H1 (cell line): ENCODE measurements at regions not wholly inside any gene's neighbourhood (a gene's known extent, or its start where the extent isn't known, plus 50 kb on each side); places are given as distances from the start of the nearest gene placed in this dataset.

Source experiments
- CTCF ChIA-PET: fragments of 300-600 bp; sonication (Branson Sonifier 250); formaldehyde crosslinking; loops from one replicate; lab custom pipeline; 2021; ENCODE audit not compliant: partially characterized antibody; lab: Charles Lee
- POLR2A ChIA-PET: fragments of 300-600 bp; sonication (Branson Sonifier 250); formaldehyde crosslinking; loops from one replicate; lab custom pipeline; 2021; ENCODE audit warnings: inconsistent platforms; ENCODE audit not compliant: partially characterized antibody; lab: Charles Lee
- DNase-seq, 2 experiments: peaks; one replicate each; pipeline versions ENCODE4 v3.0.0 to v3.0.0-alpha.2; 2010 to 2022; ENCODE audit warnings: low spot score in 2 of 2, low read depth in 1 of 2, mixed read lengths in 1 of 2
- FAIRE-seq: peaks from 2 replicates; lab custom pipeline; 2011; peaks lifted over from hg19 to GRCh38; lab: Jason Lieb, UNC
- H2AFZ ChIP-seq: 2 replicates; pipeline ENCODE4 v1.8.1; 2012; ENCODE audit warnings: low read length, inconsistent platforms
- H2AK5ac ChIP-seq: 2 replicates; pipeline ENCODE4 v1.6.1; 2013; ENCODE audit warnings: low read depth, low read length
- H2BK120ac ChIP-seq: replicated peaks from 2 replicates; pipeline ENCODE3; 2013; ENCODE audit warnings: low read depth, low read length, inconsistent platforms
- H2BK12ac ChIP-seq: 2 replicates; pipeline ENCODE4 v1.6.1; 2013; ENCODE audit warnings: low read depth, low read length
- H2BK15ac ChIP-seq: 2 replicates; pipeline ENCODE4 v1.6.1; 2013; ENCODE audit warnings: low read length
- H2BK20ac ChIP-seq: 2 replicates; pipeline ENCODE4 v1.6.1; 2013; ENCODE audit warnings: low read length
- H2BK5ac ChIP-seq: 2 replicates; pipeline ENCODE4 v1.6.1; 2013; ENCODE audit warnings: low read depth, low read length
- H3K14ac ChIP-seq: 2 replicates; pipeline ENCODE4 v1.6.1; 2013; ENCODE audit warnings: inconsistent platforms; ENCODE audit not compliant: insufficient read length
- H3K18ac ChIP-seq: 2 replicates; pipeline ENCODE4 v1.6.1; 2013; ENCODE audit warnings: low read length; ENCODE audit errors: extremely low read depth
- H3K23ac ChIP-seq: 2 replicates; pipeline ENCODE4 v1.6.1; 2013; ENCODE audit warnings: inconsistent platforms; ENCODE audit not compliant: insufficient read length
- H3K23me2 ChIP-seq: 2 replicates; pipeline ENCODE4 v1.6.1; 2013; ENCODE audit warnings: low read depth, low read length
- H3K27ac ChIP-seq: 2 replicates; pipeline ENCODE4 v1.6.1; 2011; ENCODE audit warnings: low read depth, low read length, inconsistent platforms
- H3K27me3 ChIP-seq, 4 experiments: replicated peaks in 1 of 4; 1 replicate in 1 of 4; 2 replicates in 3 of 4; pipeline versions ENCODE4 v1.6.1 to v1.8.1; 2011 to 2013; ENCODE audit warnings: low read length in 3 of 4, mild to moderate bottlenecking in 3 of 4, inconsistent platforms in 2 of 4, mixed read lengths in 2 of 4, moderate library complexity in 1 of 4; ENCODE audit not compliant: control insufficient read depth in 3 of 4, insufficient read depth in 3 of 4; ENCODE audit errors: extremely low read depth in 1 of 4
- H3K36me3 ChIP-seq, 4 experiments: 2 replicates each; pipeline versions ENCODE4 v1.6.1 to v1.8.1; 2011 to 2013; ENCODE audit warnings: mild to moderate bottlenecking in 4 of 4, low read length in 3 of 4, moderate library complexity in 2 of 4, control low read depth in 1 of 4, inconsistent platforms in 1 of 4; ENCODE audit not compliant: insufficient read depth in 4 of 4, control insufficient read depth in 2 of 4
- H3K4ac ChIP-seq: replicated peaks from 2 replicates; pipeline ENCODE3; 2013; ENCODE audit warnings: low read length, low read depth, mixed read lengths, inconsistent platforms; ENCODE audit not compliant: insufficient read length
- H3K4me1 ChIP-seq, 4 experiments: replicated peaks in 1 of 4; 1 replicate in 1 of 4; 2 replicates in 3 of 4; pipeline versions ENCODE4 v1.6.1 to v1.8.1; 2011 to 2013; ENCODE audit warnings: low read length in 3 of 4, inconsistent platforms in 2 of 4, mixed read lengths in 1 of 4; ENCODE audit not compliant: insufficient read depth in 4 of 4, control insufficient read depth in 3 of 4
- H3K4me2 ChIP-seq, 2 experiments: 2 replicates each; pipeline versions ENCODE4 v1.6.1 to v1.8.1; 2011 to 2013; ENCODE audit warnings: low read depth in 2 of 2, low read length in 2 of 2, control low read depth in 1 of 2, inconsistent platforms in 1 of 2, mild to moderate bottlenecking in 1 of 2; ENCODE audit not compliant: insufficient read depth in 1 of 2
- H3K4me3 ChIP-seq, 4 experiments: fragments of 200-600, 300-600 bp in 1 of 4; sonication (generic), shearing (Covaris generic), sonication (Bioruptor Twin) in 1 of 4; 2 replicates each; pipeline versions ENCODE4 v1.5.1 to v1.8.1; 2011 to 2016; ENCODE audit warnings: low read length in 4 of 4, low read depth in 3 of 4, control low read depth in 2 of 4, inconsistent platforms in 2 of 4, mild to moderate bottlenecking in 2 of 4, mixed read lengths in 1 of 4, moderate library complexity in 1 of 4; ENCODE audit not compliant: insufficient read depth in 2 of 4; ENCODE audit errors: extremely low read depth in 1 of 4
- H3K56ac ChIP-seq: replicated peaks from 2 replicates; pipeline ENCODE3; 2013; ENCODE audit warnings: low read depth, mild to moderate bottlenecking, mixed read lengths, low read length, inconsistent platforms; ENCODE audit not compliant: insufficient read length
- H3K79me1 ChIP-seq: 2 replicates; pipeline ENCODE4 v1.6.1; 2013; ENCODE audit warnings: low read depth, low read length, control low read depth
- H3K79me2 ChIP-seq, 2 experiments: 2 replicates each; pipeline versions ENCODE4 v1.6.1 to v1.8.1; 2012 to 2013; ENCODE audit warnings: low read length in 2 of 2, mild to moderate bottlenecking in 2 of 2, inconsistent platforms in 1 of 2; ENCODE audit not compliant: insufficient read depth in 2 of 2, control insufficient read depth in 1 of 2
- H3K9ac ChIP-seq, 4 experiments: replicated peaks in 1 of 4; 1 replicate in 1 of 4; 2 replicates in 3 of 4; pipeline versions ENCODE4 v1.6.1 to v1.8.1; 2011 to 2013; ENCODE audit warnings: low read depth in 3 of 4, low read length in 3 of 4, control low read depth in 2 of 4, mild to moderate bottlenecking in 2 of 4, moderate library complexity in 2 of 4, inconsistent platforms in 1 of 4; ENCODE audit errors: extremely low read depth in 1 of 4
- H3K9me3 ChIP-seq, 2 experiments: 2 replicates each; pipeline versions ENCODE4 v1.6.1 to v1.8.1; 2012 to 2013; ENCODE audit warnings: mild to moderate bottlenecking in 2 of 2, moderate library complexity in 2 of 2, control low read depth in 1 of 2, inconsistent platforms in 1 of 2, low read depth in 1 of 2, low read length in 1 of 2, mixed read lengths in 1 of 2; ENCODE audit not compliant: insufficient read depth in 2 of 2
- H4K20me1 ChIP-seq, 2 experiments: replicated peaks in 1 of 2; 2 replicates each; pipeline versions ENCODE3 to v1.8.1; 2011 to 2013; ENCODE audit warnings: inconsistent platforms in 2 of 2, low read length in 2 of 2, mild to moderate bottlenecking in 1 of 2; ENCODE audit not compliant: insufficient read depth in 2 of 2, control insufficient read depth in 1 of 2
- H4K5ac ChIP-seq: 2 replicates; pipeline ENCODE4 v1.6.1; 2013; ENCODE audit warnings: low read length, low read depth, mixed read lengths, inconsistent platforms; ENCODE audit not compliant: insufficient read length
- H4K8ac ChIP-seq: 2 replicates; pipeline ENCODE4 v1.8.0; 2013; ENCODE audit warnings: mild to moderate bottlenecking, moderate library complexity, low read length, inconsistent platforms; ENCODE audit not compliant: insufficient read depth; ENCODE audit errors: extremely low read depth
- H4K91ac ChIP-seq: replicated peaks from 2 replicates; pipeline ENCODE3; 2013; ENCODE audit warnings: low read length, mixed read lengths, inconsistent platforms; ENCODE audit not compliant: insufficient read length
- ASH2L ChIP-seq: fragments of 200-600, 300-600 bp; sonication (generic); IDR thresholded peaks from one replicate; pipeline ENCODE4 v1.7.1; 2017; ENCODE audit warnings: low read length
- ATF2 ChIP-seq: IDR thresholded peaks from 2 replicates; pipeline ENCODE4 v1.6.1; 2012; ENCODE audit warnings: low read length, inconsistent platforms
- BACH1 ChIP-seq: IDR thresholded peaks from 2 replicates; pipeline ENCODE4 v1.6.1; 2012; ENCODE audit warnings: low read length, improper control_type of control experiment
- CBX8 ChIP-seq: fragments of 300-800, 300-1000 bp; sonication (generic); IDR thresholded peaks from 2 replicates; pipeline ENCODE4 v1.7.1; 2016; ENCODE audit warnings: low read depth, low read length, borderline replicate concordance
- CHD2 ChIP-seq: IDR thresholded peaks from 2 replicates; pipeline ENCODE4 v1.6.1; 2012; ENCODE audit warnings: low read length, improper control_type of control experiment
- EP300 ChIP-seq, 2 experiments: IDR thresholded peaks; 1 replicate in 1 of 2; 2 replicates in 1 of 2; pipeline ENCODE4 v1.6.1; 2011 to 2012; ENCODE audit warnings: low read depth in 2 of 2, low read length in 2 of 2, mild to moderate bottlenecking in 2 of 2, borderline replicate concordance in 1 of 2, inconsistent platforms in 1 of 2, moderate library complexity in 1 of 2
- EZH2 ChIP-seq: fragments of 200-600 bp; sonication (generic); IDR thresholded peaks from 2 replicates; pipeline ENCODE4 v1.7.1; 2012; ENCODE audit warnings: low read depth, mild to moderate bottlenecking, moderate library complexity, low read length, inconsistent platforms; ENCODE audit not compliant: severe bottlenecking
- JUN ChIP-seq: IDR thresholded peaks from 2 replicates; pipeline ENCODE4 v1.6.1; 2011; ENCODE audit warnings: low read depth, mild to moderate bottlenecking, improper control_type of control experiment, low read length
- POU5F1 ChIP-seq: IDR thresholded peaks from 2 replicates; pipeline ENCODE4 v1.6.1; 2011; ENCODE audit warnings: low read depth, mild to moderate bottlenecking, low read length, moderate library complexity
- RBBP5 ChIP-seq: IDR thresholded peaks from 2 replicates; pipeline ENCODE4 v1.7.1; 2012; ENCODE audit warnings: low read depth, mild to moderate bottlenecking, inconsistent platforms, low read length, moderate library complexity, borderline replicate concordance
- TAF1 ChIP-seq: IDR thresholded peaks from 2 replicates; pipeline ENCODE4 v1.6.1; 2011; ENCODE audit warnings: mild to moderate bottlenecking, low read depth, low read length
- TBP ChIP-seq: IDR thresholded peaks from 2 replicates; pipeline ENCODE4 v1.6.1; 2011; ENCODE audit warnings: low read depth, low read length, improper control_type of control experiment
- WGBS, 2 experiments: shearing (Covaris generic) in 1 of 2; methylation state at CpG; one replicate each; pipeline versions ENCODE4 v1.1.6 to v1.1.7; 2013 to 2015; ENCODE audit warnings: low lambda C conversion rate in 2 of 2, mixed read lengths in 2 of 2, inconsistent platforms in 1 of 2, low coverage in 1 of 2, missing lambda C conversion rate in 1 of 2; ENCODE audit not compliant: insufficient replicate concordance in 2 of 2, insufficient coverage in 1 of 2, insufficient read length in 1 of 2; ENCODE audit errors: extremely low coverage in 1 of 2, missing lambda C conversion rate in 1 of 2; 5-methylcytosine and 5-hydroxymethylcytosine counted together
- TF ChIP-seq, protein P1 (sequence below): IDR thresholded peaks from 2 replicates; pipeline ENCODE4 v1.6.1; 2012; ENCODE audit warnings: inconsistent platforms

GRCh38 chr18:75652528-75652927 lies 225.0 kb upstream of the SMIM21 start:
- Histone ChIP-seq H2AK5ac (no peak overlapping the region), H3K4me3 (no peak overlapping the region), H2BK15ac (no peak overlapping the region), H3K27ac (no peak overlapping the region), H3K18ac (no peak overlapping the region), H3K79me2 (no peaks in the 10 kb centered on the region), H3K4me1 (peaks cover 0 to 9% (median 4%) of the 10 kb centered on the region in 4 experiments; a peak in 4 of 7 replicates), H3K14ac (no peak overlapping the region), H3K9me3 (no peaks in the 10 kb centered on the region), H3K4ac (no peak overlapping the region), H2AFZ (no peak overlapping the region), H4K8ac (no peak overlapping the region), H4K20me1 (no peaks in the 10 kb centered on the region), H3K79me1 (no peaks in the 10 kb centered on the region), H3K56ac (no peak overlapping the region), H3K27me3 (no peaks in the 10 kb centered on the region), H3K9ac (no peak overlapping the region), H3K4me2 (no peak overlapping the region), H3K23me2 (no peaks in the 10 kb centered on the region), H4K5ac (no peak overlapping the region), H4K91ac (no peak overlapping the region), H3K36me3 (no peaks in the 10 kb centered on the region), H2BK20ac (no peak overlapping the region), H3K23ac (no peak overlapping the region), H2BK5ac (no peak overlapping the region), H2BK12ac (no peak overlapping the region), H2BK120ac (no peak overlapping the region)
- CTCF ChIA-PET: interaction anchor here (1.3 kb wide), 1 partner anchor 14 kb away, joined by 3 read pairs; no protein-coding TSS in a partner anchor
- DNase-seq: no peak
- WGBS, 2 experiments: 98% methylated on average over 2 of the region's 2 CpGs; no CpG with 5 or more reads in 1 of the 2 experiments
- no peak for FAIRE-seq
- POLR2A ChIA-PET: no interaction called here
- no peak for TF ChIP-seq ASH2L
- no peak for TF ChIP-seq POU5F1
- no peak for TF ChIP-seq RBBP5
- no peak for TF ChIP-seq JUN
- TF ChIP-seq, protein P1, sequence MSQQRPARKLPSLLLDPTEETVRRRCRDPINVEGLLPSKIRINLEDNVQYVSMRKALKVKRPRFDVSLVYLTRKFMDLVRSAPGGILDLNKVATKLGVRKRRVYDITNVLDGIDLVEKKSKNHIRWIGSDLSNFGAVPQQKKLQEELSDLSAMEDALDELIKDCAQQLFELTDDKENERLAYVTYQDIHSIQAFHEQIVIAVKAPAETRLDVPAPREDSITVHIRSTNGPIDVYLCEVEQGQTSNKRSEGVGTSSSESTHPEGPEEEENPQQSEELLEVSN: no peak
- no peak for TF ChIP-seq TBP
- TF ChIP-seq CHD2: no peak
- TF ChIP-seq EP300 (IDR thresholded peaks at IDR 0.05; ENCODE audit: borderline replicate concordance in 1 of 2, low read depth in 2 of 2, low read length in 2 of 2): no peak
- no peak for TF ChIP-seq TAF1
- no peak for TF ChIP-seq EZH2
- no peak for TF ChIP-seq CBX8
- TF ChIP-seq ATF2: no peak
- TF ChIP-seq BACH1: no peak
